B cell (primary cell): ENCODE measurements at regions not wholly inside any gene's neighbourhood (a gene's known extent, or its start where the extent isn't known, plus 50 kb on each side); places are given as distances from the start of the nearest gene placed in this dataset.

Experiments used
- ATAC-seq: fragments of 200-7000 bp; cut with Tn5 transposase; one replicate; pipeline ENCODE4 v1.10.0; 2021; ENCODE audit warnings: low read depth, mild to moderate bottlenecking, moderate number of reproducible peaks, moderate library complexity
- CTCF ChIA-PET: fragments of 350-600 bp; sonication (Branson Sonifier 250); formaldehyde crosslinking; loops from one replicate; lab custom pipeline; 2021; ENCODE audit warnings: antibody characterized with exemption, inconsistent platforms; lab: Charles Lee
- POLR2A ChIA-PET: fragments of 350-600 bp; sonication (Branson Sonifier 250); formaldehyde crosslinking; loops from one replicate; lab custom pipeline; 2021; ENCODE audit warnings: antibody characterized with exemption; lab: Charles Lee
- DNase-seq: peaks from one replicate; pipeline ENCODE4 v3.0.0; 2013
- H2AFZ ChIP-seq: 2 replicates; pipeline ENCODE4 v1.6.1; 2012; ENCODE audit warnings: mild to moderate bottlenecking, low read depth, low read length; ENCODE audit not compliant: insufficient read depth, poor library complexity, severe bottlenecking
- H3K27ac ChIP-seq, 2 donors: 1 replicate in 1 of 2; 2 replicates in 1 of 2; pipeline ENCODE4 v1.5.1; 2012 to 2013; ENCODE audit warnings: low read length in 2 of 2, mild to moderate bottlenecking in 2 of 2, moderate library complexity in 1 of 2
- H3K27me3 ChIP-seq, 4 experiments: fragments of 200-600 bp in 1 of 4; sonication (generic) in 1 of 4; replicated peaks in 1 of 4; 1 replicate in 2 of 4; 2 replicates in 2 of 4; pipeline versions ENCODE4 v1.6.1 to v1.7.0; 2013 to 2016; ENCODE audit warnings: low read length in 3 of 4, mild to moderate bottlenecking in 2 of 4, mixed read lengths in 1 of 4, moderate library complexity in 1 of 4; ENCODE audit not compliant: insufficient read depth in 4 of 4, control insufficient read depth in 3 of 4; ENCODE audit errors: control extremely low read depth in 1 of 4
- H3K36me3 ChIP-seq, 2 experiments: replicated peaks in 1 of 2; 1 replicate in 1 of 2; 2 replicates in 1 of 2; pipeline versions ENCODE4 v1.6.1 to v1.7.1; 2013; ENCODE audit warnings: low read length in 1 of 2; ENCODE audit not compliant: insufficient read depth in 2 of 2, control insufficient read depth in 1 of 2; ENCODE audit errors: control extremely low read depth in 1 of 2, extremely low read depth in 1 of 2
- H3K4me1 ChIP-seq, 2 donors: fragments of 200-600 bp in 1 of 2; sonication (generic) in 1 of 2; 1 replicate in 1 of 2; 2 replicates in 1 of 2; pipeline versions ENCODE4 v1.5.1 to v1.6.1; 2013 to 2017; ENCODE audit warnings: low read length in 2 of 2; ENCODE audit not compliant: control insufficient read depth in 2 of 2, insufficient read depth in 2 of 2
- H3K4me2 ChIP-seq: replicated peaks from 2 replicates; pipeline ENCODE3; 2012; ENCODE audit warnings: mild to moderate bottlenecking, low read depth, low read length; ENCODE audit not compliant: poor library complexity, severe bottlenecking
- H3K4me3 ChIP-seq, 5 experiments: fragments of 200-600 bp in 1 of 5; sonication (generic) in 1 of 5; 1 replicate in 3 of 5; 2 replicates in 2 of 5; pipeline versions ENCODE4 v1.5.1 to v1.7.0; 2011 to 2016; ENCODE audit warnings: low read length in 4 of 5, mild to moderate bottlenecking in 4 of 5, low read depth in 2 of 5, control low read depth in 1 of 5, moderate library complexity in 1 of 5; ENCODE audit not compliant: insufficient read depth in 1 of 5; ENCODE audit errors: control extremely low read depth in 1 of 5, extremely low read depth in 1 of 5
- H3K79me2 ChIP-seq: fragments of 200-600 bp; sonication (generic); one replicate; pipeline ENCODE4 v1.6.0; 2016; ENCODE audit warnings: low read length; ENCODE audit not compliant: control insufficient read depth, insufficient read depth
- H3K9ac ChIP-seq: fragments of 200-600 bp; sonication (generic); 2 replicates; pipeline ENCODE4 v1.6.1; 2017; ENCODE audit warnings: mild to moderate bottlenecking, low read length, moderate library complexity
- H3K9me3 ChIP-seq, 3 donors: one replicate each; pipeline versions ENCODE4 v1.6.1 to v1.7.1; 2013; ENCODE audit warnings: low read length in 2 of 3; ENCODE audit not compliant: control insufficient read depth in 2 of 3, insufficient read depth in 1 of 3; ENCODE audit errors: control extremely low read depth in 1 of 3
- H4K20me1 ChIP-seq: 2 replicates; pipeline ENCODE4 v1.6.0; 2012; ENCODE audit warnings: mild to moderate bottlenecking, low read length; ENCODE audit not compliant: insufficient read depth, control insufficient read depth, poor library complexity, severe bottlenecking
- H3K27ac Mint-ChIP-seq: one replicate; pipeline ENCODE4 v1.8.0; 2021; ENCODE audit warnings: mixed read lengths
- H3K27me3 Mint-ChIP-seq: one replicate; pipeline ENCODE4 v1.8.0; 2021; ENCODE audit warnings: mixed read lengths
- H3K4me1 Mint-ChIP-seq: one replicate; pipeline ENCODE4 v1.8.0; 2021; ENCODE audit warnings: mixed read lengths
- H3K4me3 Mint-ChIP-seq: one replicate; pipeline ENCODE4 v1.8.0; 2021; ENCODE audit warnings: mixed read lengths
- H3K9me3 Mint-ChIP-seq: one replicate; pipeline ENCODE4 v1.8.0; 2022; ENCODE audit warnings: mixed read lengths; ENCODE audit not compliant: insufficient read depth
- CTCF ChIP-seq: fragments of 200-600 bp; IDR thresholded peaks from one replicate; pipeline ENCODE4 v1.8.0; 2022; ENCODE audit warnings: antibody characterized with exemption, mild to moderate bottlenecking
- EZH2 ChIP-seq: IDR thresholded peaks from 2 replicates; pipeline ENCODE4 v1.6.1; 2012; ENCODE audit warnings: borderline replicate concordance, low read depth, mild to moderate bottlenecking, moderate library complexity, low read length; ENCODE audit not compliant: insufficient read depth, poor library complexity, severe bottlenecking
- WGBS: methylation state at CpG from one replicate; pipeline ENCODE4 v1.1.5; 2013; ENCODE audit warnings: missing lambda C conversion rate; ENCODE audit not compliant: insufficient coverage; 5-methylcytosine and 5-hydroxymethylcytosine counted together
- intact Hi-C: fragments of 100-400 bp; cut with micrococcal nuclease; formaldehyde crosslinking; loops from one replicate; pipeline ENCODE4 v1.10.0; 2022

GRCh38 chr14:87018294-87018693 lies 974.7 kb downstream of the GALC start:
- Histone ChIP-seq H2AFZ (no peak overlapping the region), H3K27me3 (no peaks in the 10 kb centered on the region), H3K4me2 (no peak overlapping the region), H3K4me3 (no peak overlapping the region), H4K20me1 (no peaks in the 10 kb centered on the region), H3K9ac (no peak overlapping the region), H3K9me3 (no peaks in the 10 kb centered on the region), H3K27ac (no peak overlapping the region), H3K79me2 (no peaks in the 10 kb centered on the region), H3K36me3 (no peaks in the 10 kb centered on the region), H3K4me1 (no peaks in the 10 kb centered on the region)
- CTCF ChIA-PET = no interaction called here
- WGBS = no CpG with 5 or more reads among the region's 1 CpG
- no peak overlapping the region for H3K4me3 Mint-ChIP-seq
- no peaks in the 10 kb centered on the region for H3K4me1 Mint-ChIP-seq
- no peak overlapping the region for H3K27ac Mint-ChIP-seq
- H3K27me3 Mint-ChIP-seq = no peaks in the 10 kb centered on the region
- H3K9me3 Mint-ChIP-seq = no peaks in the 10 kb centered on the region
- TF ChIP-seq EZH2 (no peak), CTCF (no peak)
- intact Hi-C loops = no loop called here
- ATAC-seq (no peak), DNase-seq (no peak)
- POLR2A ChIA-PET = no interaction called here

DNA sequence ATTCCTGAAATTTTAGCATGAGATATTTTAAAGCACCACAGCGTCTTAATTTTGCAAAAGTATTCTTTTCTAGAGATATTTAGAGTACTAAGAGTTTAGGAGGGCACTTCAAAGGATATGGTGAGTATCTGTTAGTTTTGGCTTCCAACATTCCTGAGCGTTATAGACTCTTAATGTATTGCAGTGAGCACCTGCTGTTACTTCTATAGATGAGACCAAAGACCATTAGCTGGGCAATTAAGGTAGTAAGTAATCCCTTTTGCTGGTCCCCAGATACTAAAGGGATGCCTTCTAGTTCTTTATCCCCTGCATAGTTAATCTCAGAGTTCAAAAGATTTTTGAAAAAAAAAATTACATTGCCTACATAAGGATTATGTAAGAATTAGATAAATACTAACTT lies 975.6 kb downstream of the GALC start:
- no peak overlapping the region for H3K4me3 ChIP-seq
- no peaks in the 10 kb centered on the region for H4K20me1 ChIP-seq
- CTCF ChIA-PET = no interaction called here
- H3K4me1 ChIP-seq = no peaks in the 10 kb centered on the region
- POLR2A ChIA-PET = no interaction called here
- H3K4me1 Mint-ChIP-seq = no peaks in the 10 kb centered on the region
- no peaks in the 10 kb centered on the region for H3K27me3 Mint-ChIP-seq
- H3K9me3 Mint-ChIP-seq = no peaks in the 10 kb centered on the region
- no peak overlapping the region for H2AFZ ChIP-seq
- no peaks in the 10 kb centered on the region for H3K79me2 ChIP-seq
- H3K4me3 Mint-ChIP-seq = no peak overlapping the region
- no peak overlapping the region for H3K4me2 ChIP-seq
- DNase-seq = no peak
- H3K9me3 ChIP-seq = no peaks in the 10 kb centered on the region
- no peak overlapping the region for H3K9ac ChIP-seq
- no peak for ATAC-seq
- no peaks in the 10 kb centered on the region for H3K36me3 ChIP-seq
- 60% methylated on average over 1 of the region's 2 CpGs for WGBS
- intact Hi-C loops = no loop called here
- no peak overlapping the region for H3K27ac ChIP-seq
- no peak overlapping the region for H3K27ac Mint-ChIP-seq
- no peaks in the 10 kb centered on the region for H3K27me3 ChIP-seq
- TF ChIP-seq CTCF (no peak), EZH2 (no peak)
